Osteocyte (in vitro differentiated cells): ENCODE measurements at regions not wholly inside any gene's neighbourhood (a gene's known extent, or its start where the extent isn't known, plus 50 kb on each side); places are given as distances from the start of the nearest gene placed in this dataset.

Experiments
- DNase-seq: peaks from one replicate; pipeline ENCODE4 v3.0.0; 2021; ENCODE audit warnings: mixed read lengths; ENCODE audit not compliant: unreplicated experiment; ENCODE audit errors: extremely low spot score
- H3K27ac Mint-ChIP-seq: one replicate; pipeline ENCODE4 v1.8.0; 2021; ENCODE audit warnings: mild to moderate bottlenecking, mixed read lengths; ENCODE audit not compliant: unreplicated experiment
- H3K27me3 Mint-ChIP-seq: one replicate; pipeline ENCODE4 v1.8.0; 2021; ENCODE audit warnings: mixed read lengths; ENCODE audit not compliant: unreplicated experiment
- H3K36me3 Mint-ChIP-seq: one replicate; pipeline ENCODE4 v1.8.0; 2021; ENCODE audit warnings: mixed read lengths; ENCODE audit not compliant: unreplicated experiment
- H3K4me1 Mint-ChIP-seq: one replicate; pipeline ENCODE4 v1.8.0; 2021; ENCODE audit warnings: mixed read lengths; ENCODE audit not compliant: unreplicated experiment
- H3K4me3 Mint-ChIP-seq: one replicate; pipeline ENCODE4 v1.8.0; 2021; ENCODE audit warnings: mild to moderate bottlenecking, moderate library complexity, mixed read lengths; ENCODE audit not compliant: unreplicated experiment
- H3K9me3 Mint-ChIP-seq: one replicate; pipeline ENCODE4 v1.8.0; 2021; ENCODE audit warnings: mixed read lengths; ENCODE audit not compliant: unreplicated experiment
- TF ChIP-seq, protein P1 (sequence below): fragments of 200-600 bp; sonication (generic); IDR thresholded peaks from 2 replicates; pipeline ENCODE4 v1.5.0; 2021; ENCODE audit warnings: antibody characterized with exemption, mild to moderate bottlenecking, moderate library complexity

- H3K27me3 Mint-ChIP-seq = no peaks in the 10 kb centered on the region
- H3K4me1 Mint-ChIP-seq = peaks cover 20% of the 10 kb centered on the region
- DNase-seq = no peak
- H3K27ac Mint-ChIP-seq = peak overlapping the region; percentile 21
- peaks cover 3% of the 10 kb centered on the region for H3K36me3 Mint-ChIP-seq
- TF ChIP-seq, protein P1, sequence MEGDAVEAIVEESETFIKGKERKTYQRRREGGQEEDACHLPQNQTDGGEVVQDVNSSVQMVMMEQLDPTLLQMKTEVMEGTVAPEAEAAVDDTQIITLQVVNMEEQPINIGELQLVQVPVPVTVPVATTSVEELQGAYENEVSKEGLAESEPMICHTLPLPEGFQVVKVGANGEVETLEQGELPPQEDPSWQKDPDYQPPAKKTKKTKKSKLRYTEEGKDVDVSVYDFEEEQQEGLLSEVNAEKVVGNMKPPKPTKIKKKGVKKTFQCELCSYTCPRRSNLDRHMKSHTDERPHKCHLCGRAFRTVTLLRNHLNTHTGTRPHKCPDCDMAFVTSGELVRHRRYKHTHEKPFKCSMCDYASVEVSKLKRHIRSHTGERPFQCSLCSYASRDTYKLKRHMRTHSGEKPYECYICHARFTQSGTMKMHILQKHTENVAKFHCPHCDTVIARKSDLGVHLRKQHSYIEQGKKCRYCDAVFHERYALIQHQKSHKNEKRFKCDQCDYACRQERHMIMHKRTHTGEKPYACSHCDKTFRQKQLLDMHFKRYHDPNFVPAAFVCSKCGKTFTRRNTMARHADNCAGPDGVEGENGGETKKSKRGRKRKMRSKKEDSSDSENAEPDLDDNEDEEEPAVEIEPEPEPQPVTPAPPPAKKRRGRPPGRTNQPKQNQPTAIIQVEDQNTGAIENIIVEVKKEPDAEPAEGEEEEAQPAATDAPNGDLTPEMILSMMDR = no peak
- no peaks in the 10 kb centered on the region for H3K9me3 Mint-ChIP-seq
- no peak overlapping the region for H3K4me3 Mint-ChIP-seq
Observed at GRCh38 chr4:20391912-20392311, 140.2 kb downstream of the SLIT2 start.

- TF ChIP-seq, protein P1 = no peak
- peaks cover 20% of the 10 kb centered on the region for H3K4me1 Mint-ChIP-seq
- no peak for DNase-seq
- no peak overlapping the region for H3K27ac Mint-ChIP-seq
- H3K36me3 Mint-ChIP-seq = peaks cover 3% of the 10 kb centered on the region
- no peaks in the 10 kb centered on the region for H3K27me3 Mint-ChIP-seq
- H3K9me3 Mint-ChIP-seq = no peaks in the 10 kb centered on the region
- no peak overlapping the region for H3K4me3 Mint-ChIP-seq
Observed at GRCh38 chr4:20393486-20394100, 141.9 kb downstream of the SLIT2 start.

DNA sequence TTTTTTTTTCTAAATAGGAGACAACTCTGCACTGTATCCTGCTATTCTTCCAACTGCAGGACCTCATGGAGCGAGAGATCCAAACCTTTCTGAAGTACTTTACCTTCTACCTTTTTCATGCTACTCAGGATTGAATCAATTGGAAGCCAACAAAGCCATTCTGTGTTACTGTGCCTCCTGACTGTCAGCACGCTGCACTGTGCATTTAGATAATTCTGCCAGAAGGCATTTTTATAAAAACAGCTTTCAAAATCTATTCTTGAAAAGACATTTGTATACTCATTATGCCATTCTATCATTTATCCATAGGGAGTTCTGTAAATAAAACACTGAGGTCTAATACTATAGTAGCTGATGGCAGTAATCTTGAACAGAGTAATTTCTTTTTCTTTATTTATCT, 142.8 kb downstream of the SLIT2 start:
- Mint-ChIP-seq H3K9me3 (no peaks in the 10 kb centered on the region), H3K36me3 (peaks cover 3% of the 10 kb centered on the region), H3K27ac (no peak overlapping the region), H3K27me3 (no peaks in the 10 kb centered on the region), H3K4me1 (peaks cover 20% of the 10 kb centered on the region), H3K4me3 (no peak overlapping the region)
- TF ChIP-seq, protein P1 = no peak
- no peak for DNase-seq

DNA sequence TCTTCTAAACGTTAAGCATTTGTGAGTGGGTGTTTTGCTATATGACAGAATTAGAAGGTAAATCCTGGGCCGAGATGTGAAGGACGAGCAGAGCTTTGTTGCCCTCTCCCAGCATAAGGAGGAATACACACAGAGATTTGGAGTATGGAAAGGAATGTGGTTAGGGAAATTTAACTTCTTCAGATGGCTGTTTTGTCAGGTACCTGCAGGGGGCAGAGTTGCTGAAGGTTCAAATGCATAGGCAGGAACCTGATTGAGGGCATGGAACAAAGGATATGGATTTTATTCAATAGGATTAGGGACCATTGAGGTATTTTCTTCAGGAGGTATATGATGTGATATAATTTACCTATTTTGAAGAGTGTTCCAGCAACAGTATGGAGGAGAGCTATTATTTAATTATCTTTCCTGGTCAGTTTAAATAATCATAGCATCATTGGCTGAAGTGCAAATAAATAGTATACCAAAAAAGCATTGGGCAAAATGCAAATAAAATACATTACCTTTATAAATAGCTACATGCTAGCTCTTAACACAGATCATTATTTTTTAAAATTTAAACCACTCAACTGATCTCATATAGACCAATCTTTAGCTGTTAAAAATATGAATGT, 143.6 kb downstream of the SLIT2 start:
- no peak overlapping the region for H3K27ac Mint-ChIP-seq
- DNase-seq = no peak
- no peaks in the 10 kb centered on the region for H3K9me3 Mint-ChIP-seq
- peaks cover 20% of the 10 kb centered on the region for H3K4me1 Mint-ChIP-seq
- peaks cover 3% of the 10 kb centered on the region for H3K36me3 Mint-ChIP-seq
- no peaks in the 10 kb centered on the region for H3K27me3 Mint-ChIP-seq
- H3K4me3 Mint-ChIP-seq = no peak overlapping the region
- TF ChIP-seq, protein P1 = peak; percentile 60

DNA sequence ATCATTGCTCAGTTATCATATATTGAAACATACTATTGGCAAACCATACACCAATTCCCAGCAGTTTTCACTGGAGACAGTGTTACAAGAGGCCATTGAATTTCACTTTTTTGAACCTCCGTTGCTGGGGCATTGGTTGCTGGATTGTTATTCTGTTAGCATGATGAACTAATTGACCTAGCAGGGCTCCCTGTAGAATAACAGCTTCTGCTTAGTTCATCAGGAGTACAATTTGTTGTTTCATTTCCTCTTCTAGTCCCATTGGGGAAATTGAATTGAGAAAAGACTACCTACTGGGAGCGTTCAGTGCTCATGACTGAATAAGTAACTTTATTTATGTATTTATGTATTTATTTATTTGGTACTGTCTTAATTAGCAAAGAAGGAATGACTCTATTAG, 151.6 kb downstream of the SLIT2 start:
- Mint-ChIP-seq H3K4me3 (no peak overlapping the region), H3K4me1 (peaks cover 5% of the 10 kb centered on the region), H3K27ac (no peak overlapping the region), H3K36me3 (no peaks in the 10 kb centered on the region), H3K27me3 (no peaks in the 10 kb centered on the region), H3K9me3 (no peaks in the 10 kb centered on the region)
- TF ChIP-seq, protein P1 = no peak
- no peak for DNase-seq
